ENCODE measurements at regions not wholly inside any gene's neighbourhood (a gene's known extent, or its start where the extent isn't known, plus 50 kb on each side); places are given as distances from the start of the nearest gene placed in this dataset.

DNA sequence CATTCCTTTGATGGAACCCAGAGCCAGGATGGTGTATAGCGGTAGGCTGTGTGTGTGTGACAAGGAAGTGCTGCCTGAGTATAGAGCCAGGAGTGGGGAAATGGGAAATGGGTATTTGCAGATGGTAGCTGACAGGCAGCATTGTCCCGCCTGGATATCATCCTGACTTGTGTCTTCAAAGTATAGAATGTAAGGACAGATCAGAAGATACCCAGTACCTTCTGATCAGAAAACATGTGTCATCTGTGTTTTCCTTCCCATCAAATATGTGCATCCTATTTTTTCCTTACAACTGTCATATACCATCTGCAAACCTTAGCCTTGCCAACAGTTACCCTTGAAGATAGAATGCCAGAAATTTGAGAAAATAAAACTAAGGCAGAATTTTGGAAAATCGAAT, 146.2 kb upstream of the CBLB start:
- intact Hi-C loops (cut with micrococcal nuclease), result no loop called here
- Mint-ChIP-seq H3K27ac (ENCODE audit: low read depth, unreplicated experiment) (peak overlapping the region; percentile 39), H3K36me3 (ENCODE audit: insufficient read depth, unreplicated experiment) (no peaks in the 10 kb centered on the region), H3K4me1 (ENCODE audit: insufficient read depth, unreplicated experiment) (peaks cover 8% of the 10 kb centered on the region), H3K4me3 (ENCODE audit: unreplicated experiment) (no peak overlapping the region), H3K27me3 (ENCODE audit: insufficient read depth, unreplicated experiment) (no peaks in the 10 kb centered on the region), H3K9me3 (ENCODE audit: unreplicated experiment) (peaks cover 19% of the 10 kb centered on the region)
- BruUV-seq (replicated peaks), result no TSS peak
- POLR2A ChIA-PET, result interaction anchor here (0.6 to 1.8 kb wide), 4 partner anchors 8 to 405 kb away, joined by 3 to 8 read pairs (median 3); no protein-coding TSS in a partner anchor
- TF ChIP-seq, protein P1, sequence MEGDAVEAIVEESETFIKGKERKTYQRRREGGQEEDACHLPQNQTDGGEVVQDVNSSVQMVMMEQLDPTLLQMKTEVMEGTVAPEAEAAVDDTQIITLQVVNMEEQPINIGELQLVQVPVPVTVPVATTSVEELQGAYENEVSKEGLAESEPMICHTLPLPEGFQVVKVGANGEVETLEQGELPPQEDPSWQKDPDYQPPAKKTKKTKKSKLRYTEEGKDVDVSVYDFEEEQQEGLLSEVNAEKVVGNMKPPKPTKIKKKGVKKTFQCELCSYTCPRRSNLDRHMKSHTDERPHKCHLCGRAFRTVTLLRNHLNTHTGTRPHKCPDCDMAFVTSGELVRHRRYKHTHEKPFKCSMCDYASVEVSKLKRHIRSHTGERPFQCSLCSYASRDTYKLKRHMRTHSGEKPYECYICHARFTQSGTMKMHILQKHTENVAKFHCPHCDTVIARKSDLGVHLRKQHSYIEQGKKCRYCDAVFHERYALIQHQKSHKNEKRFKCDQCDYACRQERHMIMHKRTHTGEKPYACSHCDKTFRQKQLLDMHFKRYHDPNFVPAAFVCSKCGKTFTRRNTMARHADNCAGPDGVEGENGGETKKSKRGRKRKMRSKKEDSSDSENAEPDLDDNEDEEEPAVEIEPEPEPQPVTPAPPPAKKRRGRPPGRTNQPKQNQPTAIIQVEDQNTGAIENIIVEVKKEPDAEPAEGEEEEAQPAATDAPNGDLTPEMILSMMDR (IDR thresholded peaks at IDR 0.05; ENCODE audit: unreplicated experiment), result no peak
- CTCF ChIA-PET, result no interaction called here
- DNase-seq (ENCODE audit: unreplicated experiment), result no peak

DNA sequence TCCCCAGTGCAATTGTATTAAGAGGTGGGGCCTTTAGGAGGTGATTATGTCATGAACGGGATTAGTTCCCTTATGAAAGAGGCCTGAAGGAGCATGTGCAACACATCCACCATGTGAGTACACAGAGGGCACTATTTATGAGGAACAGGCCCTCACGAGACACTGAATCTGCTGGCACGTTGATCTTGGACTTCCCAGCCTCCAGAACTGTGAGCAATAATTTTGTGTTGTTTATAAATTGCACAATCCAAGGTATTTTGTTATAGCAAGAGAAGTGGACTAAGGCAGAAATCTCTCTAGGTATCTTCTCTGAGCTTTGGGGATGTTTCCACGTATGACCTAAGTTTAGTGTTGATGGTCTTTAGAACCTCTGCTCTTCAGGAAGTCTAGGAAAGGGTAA, 149.3 kb upstream of the CBLB start:
- Mint-ChIP-seq H3K4me1 (ENCODE audit: insufficient read depth, unreplicated experiment) (peaks cover 16% of the 10 kb centered on the region), H3K9me3 (ENCODE audit: unreplicated experiment) (peaks cover 19% of the 10 kb centered on the region), H3K36me3 (ENCODE audit: insufficient read depth, unreplicated experiment) (no peaks in the 10 kb centered on the region), H3K4me3 (ENCODE audit: unreplicated experiment) (no peak overlapping the region), H3K27ac (ENCODE audit: low read depth, unreplicated experiment) (no peak overlapping the region), H3K27me3 (ENCODE audit: insufficient read depth, unreplicated experiment) (no peaks in the 10 kb centered on the region)
- TF ChIP-seq, protein P1 (IDR thresholded peaks at IDR 0.05; ENCODE audit: unreplicated experiment), result no peak
- POLR2A ChIA-PET, result interaction anchor here (0.7 kb wide), 1 partner anchor 500 kb away, joined by 3 read pairs; no protein-coding TSS in a partner anchor
- no TSS peak for BruUV-seq (replicated peaks)
- DNase-seq (ENCODE audit: unreplicated experiment), result no peak
- CTCF ChIA-PET, result no interaction called here
- intact Hi-C loops (cut with micrococcal nuclease), result no loop called here

DNA sequence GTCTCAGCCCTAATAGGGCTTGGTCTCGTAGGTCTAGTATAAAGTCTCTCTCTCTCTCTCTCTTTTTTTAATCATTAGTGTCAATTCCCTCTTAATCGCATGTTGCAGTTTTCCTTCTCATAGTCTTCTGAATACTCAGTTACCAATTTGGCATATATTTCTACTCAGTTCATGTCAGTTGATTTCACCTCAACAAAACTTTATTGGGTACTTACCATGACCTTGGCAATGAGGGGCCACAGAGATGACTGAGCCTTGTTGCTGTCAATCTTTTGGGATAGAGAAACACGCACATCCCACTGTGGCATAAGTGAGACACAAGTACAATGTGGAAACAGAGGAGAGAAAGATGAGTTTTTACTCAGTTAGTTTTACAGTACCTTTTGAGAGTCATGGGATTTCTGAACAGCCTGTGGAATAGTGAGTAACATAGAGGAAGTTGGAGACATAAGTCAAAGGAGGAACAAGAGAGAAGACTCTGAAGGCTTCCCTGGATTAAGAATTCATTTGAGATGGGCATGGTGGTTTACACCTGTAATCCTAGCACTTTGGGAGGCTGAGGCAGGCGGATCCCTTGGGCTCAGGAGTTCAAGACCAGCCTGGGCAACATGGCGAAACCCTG, 150.2 kb upstream of the CBLB start:
- no TSS peak for BruUV-seq (replicated peaks)
- no peaks in the 10 kb centered on the region for H3K27me3 Mint-ChIP-seq (ENCODE audit: insufficient read depth, unreplicated experiment)
- ChIA-PET CTCF (no interaction called here), POLR2A (interaction anchor here (0.7 kb wide), 1 partner anchor 499 kb away, joined by 3 read pairs; no protein-coding TSS in a partner anchor)
- peaks cover 19% of the 10 kb centered on the region for H3K9me3 Mint-ChIP-seq (ENCODE audit: unreplicated experiment)
- peaks cover 14% of the 10 kb centered on the region for H3K4me1 Mint-ChIP-seq (ENCODE audit: insufficient read depth, unreplicated experiment)
- DNase-seq (ENCODE audit: unreplicated experiment), result no peak
- TF ChIP-seq, protein P1 (IDR thresholded peaks at IDR 0.05; ENCODE audit: unreplicated experiment), result no peak
- H3K36me3 Mint-ChIP-seq (ENCODE audit: insufficient read depth, unreplicated experiment), result no peaks in the 10 kb centered on the region
- no peak overlapping the region for H3K4me3 Mint-ChIP-seq (ENCODE audit: unreplicated experiment)
- no peak overlapping the region for H3K27ac Mint-ChIP-seq (ENCODE audit: low read depth, unreplicated experiment)
- intact Hi-C loops (cut with micrococcal nuclease), result no loop called here

DNA sequence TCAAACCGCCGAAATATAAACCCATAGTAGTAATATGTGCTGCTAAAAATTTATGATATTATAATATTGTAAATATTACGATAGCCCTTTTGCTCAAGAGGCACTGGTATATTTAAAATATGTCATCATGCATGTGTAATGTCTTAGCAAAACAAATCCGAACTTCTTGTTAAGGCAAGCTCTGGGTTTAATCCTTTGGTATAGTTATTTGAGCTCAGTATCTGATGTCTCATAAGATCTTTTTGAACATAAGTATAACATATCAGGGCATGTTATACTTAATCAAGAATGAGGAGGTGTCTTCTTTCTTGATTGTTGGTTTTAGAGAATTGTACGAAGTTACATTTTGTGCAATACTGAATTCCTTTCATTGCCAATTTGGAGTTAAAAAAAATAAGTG, 154.1 kb upstream of the CBLB start:
- intact Hi-C loops (cut with micrococcal nuclease), result no loop called here
- POLR2A ChIA-PET, result interaction anchor here (0.6 to 2.2 kb wide), 4 partner anchors 9 to 559 kb away, joined by 3 to 8 read pairs (median 4); partner anchors contain the start of gene CBLB

More for the DNA sequence above, 154.1 kb upstream of the CBLB start:
- no peak overlapping the region for H3K27ac Mint-ChIP-seq (ENCODE audit: low read depth, unreplicated experiment)
- H3K4me3 Mint-ChIP-seq (ENCODE audit: unreplicated experiment), result no peak overlapping the region
- peaks cover 8% of the 10 kb centered on the region for H3K9me3 Mint-ChIP-seq (ENCODE audit: unreplicated experiment)
- no TSS peak for BruUV-seq (replicated peaks)
- TF ChIP-seq, protein P1 (IDR thresholded peaks at IDR 0.05; ENCODE audit: unreplicated experiment), result no peak
- no peak for DNase-seq (ENCODE audit: unreplicated experiment)
- no peaks in the 10 kb centered on the region for H3K36me3 Mint-ChIP-seq (ENCODE audit: insufficient read depth, unreplicated experiment)
- CTCF ChIA-PET, result interaction anchor here (0.6 to 1.1 kb wide), 2 partner anchors 25 to 37 kb away, joined by 3 to 4 read pairs; no protein-coding TSS in a partner anchor
- H3K4me1 Mint-ChIP-seq (ENCODE audit: insufficient read depth, unreplicated experiment), result peaks cover 25% of the 10 kb centered on the region
- H3K27me3 Mint-ChIP-seq (ENCODE audit: insufficient read depth, unreplicated experiment), result no peaks in the 10 kb centered on the region
